ENCODE measurements at regions not wholly inside any gene's neighbourhood (a gene's known extent, or its start where the extent isn't known, plus 50 kb on each side); places are given as distances from the start of the nearest gene placed in this dataset.
"Not testable (repeated sequence)": the region's sequence is repeated elsewhere in the genome, so short reads cannot be mapped to it uniquely, and the experiment has no call there.

- DNase-seq: no peak
Measured at GRCh38 chr13:79645569-79645968, 164.6 kb downstream of the NDFIP2 start.

DNA sequence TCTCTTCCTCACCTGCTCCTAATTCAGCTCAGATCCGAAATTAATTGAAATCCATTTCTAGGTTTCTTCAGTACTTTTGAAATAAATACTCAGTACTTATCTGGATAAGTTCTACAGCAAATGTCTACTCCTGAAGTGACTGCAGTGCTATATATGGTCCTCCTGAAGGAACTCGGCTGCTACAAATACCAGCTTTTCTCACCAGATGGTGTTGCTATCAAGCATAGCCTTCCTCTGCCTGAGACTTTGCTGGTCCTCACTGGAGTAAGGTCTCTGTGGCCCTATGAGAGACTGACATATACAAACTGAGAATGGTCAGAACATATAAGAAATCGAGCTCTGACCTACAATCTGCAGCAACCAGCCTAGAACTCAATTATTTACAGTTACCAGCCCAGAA is 161.6 kb downstream of the NDFIP2 start:
- no peak for DNase-seq

DNA sequence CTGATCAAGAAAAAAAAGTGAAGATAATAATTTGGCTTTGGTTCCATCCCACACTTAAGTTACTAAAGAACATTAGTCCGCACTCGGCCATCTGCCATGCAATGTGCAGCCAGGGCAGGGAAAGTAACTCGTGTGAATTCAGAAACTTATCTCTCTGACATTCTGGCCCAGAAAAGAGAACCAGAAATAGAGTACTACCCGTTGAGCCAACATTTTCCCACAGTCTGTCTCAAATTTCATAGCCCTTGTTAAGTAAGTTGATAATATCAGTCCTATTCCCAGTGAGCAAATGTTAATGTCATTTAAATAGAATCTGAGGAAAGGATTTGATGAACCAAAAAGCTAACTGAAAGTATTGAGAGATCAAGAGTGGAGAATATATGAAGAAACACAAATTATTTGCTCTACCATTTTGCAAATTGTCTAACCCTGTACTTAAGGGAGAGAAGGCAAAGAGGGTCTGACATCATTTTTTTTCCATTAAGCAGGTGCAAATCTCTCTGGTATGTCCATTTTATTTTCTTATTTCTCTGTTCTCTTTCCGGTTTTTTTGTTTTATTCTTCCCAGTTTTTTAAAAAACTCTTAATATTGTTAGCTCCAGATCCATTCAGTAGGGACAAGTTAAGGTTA is 156.3 kb downstream of the NDFIP2 start:
- DNase-seq: no peak

DNA sequence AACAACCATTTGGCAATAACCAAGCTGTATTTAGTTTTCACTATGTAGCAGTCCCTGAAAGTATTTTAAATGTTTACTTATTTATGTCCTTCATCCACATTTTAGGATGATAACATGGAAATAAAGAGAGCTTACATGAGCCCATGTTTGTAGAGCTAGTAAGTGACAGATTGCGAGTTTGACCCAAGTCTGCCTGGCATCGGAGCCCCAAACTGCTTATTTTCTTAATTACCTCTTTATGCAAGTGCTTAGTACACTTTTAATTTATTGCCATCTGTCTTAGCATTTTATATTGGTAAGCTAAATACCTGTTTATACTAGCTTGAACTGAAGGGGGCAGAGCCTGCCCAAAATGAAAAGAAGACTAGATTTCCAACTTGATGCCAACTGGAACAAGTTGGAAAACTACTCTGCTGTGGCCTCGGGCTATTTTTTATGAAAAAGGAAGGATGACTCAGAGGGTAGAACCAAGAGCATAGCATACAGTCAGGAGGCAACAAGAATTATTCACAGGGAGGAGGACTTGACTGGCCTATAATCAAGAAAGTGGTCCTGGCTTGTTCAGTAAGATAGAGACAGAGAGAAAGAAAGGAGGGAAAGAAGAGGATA is 150.2 kb downstream of the NDFIP2 start:
- DNase-seq: no peak

DNA sequence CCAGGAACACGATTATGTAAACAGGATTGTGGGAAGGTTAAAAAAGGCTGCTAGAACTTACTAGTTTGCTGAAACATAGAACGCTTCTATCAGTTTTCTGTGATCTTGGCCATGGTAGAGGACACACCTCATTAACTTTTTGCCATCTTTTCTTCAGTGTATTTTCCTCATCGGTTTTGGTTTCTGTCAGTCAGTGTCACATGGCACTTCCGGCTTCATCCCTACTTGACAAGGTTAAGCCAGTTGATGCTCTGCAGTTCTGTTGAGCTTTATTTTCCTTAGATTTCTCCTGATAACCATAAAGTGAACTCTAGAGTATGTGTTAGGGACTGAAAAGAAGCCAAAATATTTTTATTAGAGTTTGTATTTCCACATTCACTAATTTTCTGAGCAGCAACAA is 147.5 kb downstream of the NDFIP2 start:
- DNase-seq: no peak

DNA sequence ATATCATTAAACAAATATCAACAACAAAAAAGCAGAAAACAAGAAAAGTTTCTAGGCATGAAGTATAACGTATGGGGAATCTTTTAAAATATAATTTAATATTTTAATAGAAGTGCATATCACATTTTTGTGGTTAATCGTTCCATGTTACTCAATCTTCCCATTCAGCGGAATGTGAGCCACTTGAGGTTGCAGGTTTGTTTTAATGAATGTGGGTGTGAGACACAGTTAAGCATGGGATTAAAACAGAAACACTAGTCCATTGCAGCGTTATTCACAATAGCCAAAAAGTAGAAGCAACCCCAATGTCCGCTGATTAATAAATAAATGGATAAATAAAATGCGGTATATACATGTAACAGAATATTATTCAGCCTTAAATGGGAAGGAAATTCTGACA is 146.0 kb downstream of the NDFIP2 start:
- no peak for DNase-seq

DNA sequence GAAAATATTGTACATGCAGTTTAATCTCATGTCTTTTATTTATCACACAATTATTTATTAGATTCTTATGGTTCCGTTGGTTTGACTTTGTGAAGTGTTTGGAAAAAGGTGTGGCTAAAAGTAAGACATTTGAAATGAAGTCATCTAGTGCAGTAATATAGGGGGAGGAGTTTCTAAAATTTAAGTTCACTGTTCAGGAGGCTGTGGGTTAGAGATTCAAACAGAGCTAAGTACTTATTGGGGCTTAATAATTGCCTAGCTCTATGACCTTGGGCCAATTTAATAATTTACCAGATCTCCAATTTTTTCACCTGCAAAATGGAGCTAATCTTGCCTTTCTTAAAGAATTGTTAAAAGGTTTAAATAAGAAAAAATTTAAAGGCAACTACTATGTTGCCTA is 144.6 kb downstream of the NDFIP2 start:
- no peak for DNase-seq

- no peak for DNase-seq
Measured at GRCh38 chr13:79621902-79622301, 140.9 kb downstream of the NDFIP2 start.

GRCh38 chr13:79621449-79621848 is 140.5 kb downstream of the NDFIP2 start:
- no peak for DNase-seq

GRCh38 chr13:79614250-79614918 is 133.4 kb downstream of the NDFIP2 start:
- no peak for DNase-seq

GRCh38 chr13:79612604-79613003 is 131.6 kb downstream of the NDFIP2 start:
- DNase-seq: no peak

GRCh38 chr13:79607895-79608294 is 126.9 kb downstream of the NDFIP2 start:
- not testable (repeated sequence) for DNase-seq

Measured in activated T-cell treated with anti-CD3 and anti-CD28 coated beads for 4 hours (primary cell).